Activated naive CD4-positive, alpha-beta T cell treated with anti-CD3 and anti-CD28 coated beads, Interleukin-2, amount 10 ng/mL, durations not matched to agents 7 days and 5 days (primary cell): ENCODE measurements at regions not wholly inside any gene's neighbourhood (a gene's known extent, or its start where the extent isn't known, plus 50 kb on each side); places are given as distances from the start of the nearest gene placed in this dataset.

ENCODE experiments used
- CTCF ChIA-PET: fragments of 350-600 bp; sonication (Branson Sonifier 250); formaldehyde crosslinking; loops from one replicate; lab custom pipeline; 2021; ENCODE audit warnings: antibody characterized with exemption; lab: Charles Lee
- DNase-seq: peaks from one replicate; pipeline ENCODE4 v3.0.0-alpha.2; 2020
- H3K27ac Mint-ChIP-seq: one replicate; pipeline ENCODE4 v1.8.0; 2021; ENCODE audit warnings: mild to moderate bottlenecking, moderate library complexity, mixed read lengths
- H3K27me3 Mint-ChIP-seq: one replicate; pipeline ENCODE4 v1.8.0; 2021; ENCODE audit warnings: mild to moderate bottlenecking, mixed read lengths
- H3K36me3 Mint-ChIP-seq: one replicate; pipeline ENCODE4 v1.8.0; 2021; ENCODE audit warnings: mixed read lengths
- H3K4me1 Mint-ChIP-seq: one replicate; pipeline ENCODE4 v1.8.0; 2021; ENCODE audit warnings: mixed read lengths
- H3K4me3 Mint-ChIP-seq: one replicate; pipeline ENCODE4 v1.8.0; 2021; ENCODE audit warnings: mild to moderate bottlenecking, moderate library complexity, mixed read lengths
- H3K9me3 Mint-ChIP-seq: one replicate; pipeline ENCODE4 v1.8.0; 2021; ENCODE audit warnings: mixed read lengths

- Mint-ChIP-seq H3K27me3 (peaks cover 4% of the 10 kb centered on the region), H3K9me3 (no peaks in the 10 kb centered on the region), H3K4me3 (no peak overlapping the region), H3K4me1 (no peaks in the 10 kb centered on the region), H3K36me3 (no peaks in the 10 kb centered on the region), H3K27ac (no peak overlapping the region)
- DNase-seq: no peak
- CTCF ChIA-PET: interaction anchor here (0.6 kb wide), 1 partner anchor 33 kb away, joined by 3 read pairs; no protein-coding TSS in a partner anchor
These were observed 63.0 kb downstream of the C5orf15 start for GRCh38 chr5:133905424-133905823.

- Mint-ChIP-seq H3K27me3 (peaks cover 4% of the 10 kb centered on the region), H3K27ac (no peak overlapping the region), H3K9me3 (no peaks in the 10 kb centered on the region), H3K4me1 (no peaks in the 10 kb centered on the region), H3K4me3 (no peak overlapping the region), H3K36me3 (no peaks in the 10 kb centered on the region)
- CTCF ChIA-PET: interaction anchor here (0.6 kb wide), 1 partner anchor 33 kb away, joined by 3 read pairs; no protein-coding TSS in a partner anchor
- DNase-seq: no peak
These were observed 63.8 kb downstream of the C5orf15 start for GRCh38 chr5:133904641-133905040.

GRCh38 chr5:133902511-133903118 lies 65.8 kb downstream of the C5orf15 start:
- no peak for DNase-seq
- H3K4me1 Mint-ChIP-seq: no peaks in the 10 kb centered on the region
- no peaks in the 10 kb centered on the region for H3K36me3 Mint-ChIP-seq
- H3K27me3 Mint-ChIP-seq: peaks cover 13% of the 10 kb centered on the region
- H3K27ac Mint-ChIP-seq: no peak overlapping the region
- CTCF ChIA-PET: interaction anchor here (0.9 kb wide), 1 partner anchor 37 kb away, joined by 3 read pairs; no protein-coding TSS in a partner anchor
- H3K4me3 Mint-ChIP-seq: no peak overlapping the region
- H3K9me3 Mint-ChIP-seq: no peaks in the 10 kb centered on the region

- CTCF ChIA-PET: no interaction called here
- H3K4me1 Mint-ChIP-seq: no peaks in the 10 kb centered on the region
- DNase-seq: no peak
- H3K36me3 Mint-ChIP-seq: no peaks in the 10 kb centered on the region
- peaks cover 17% of the 10 kb centered on the region for H3K27me3 Mint-ChIP-seq
- H3K9me3 Mint-ChIP-seq: no peaks in the 10 kb centered on the region
- no peak overlapping the region for H3K4me3 Mint-ChIP-seq
- no peak overlapping the region for H3K27ac Mint-ChIP-seq
These were observed 67.7 kb downstream of the C5orf15 start for GRCh38 chr5:133900534-133901270.

- H3K36me3 Mint-ChIP-seq: no peaks in the 10 kb centered on the region
- H3K9me3 Mint-ChIP-seq: no peaks in the 10 kb centered on the region
- H3K27ac Mint-ChIP-seq: no peak overlapping the region
- H3K27me3 Mint-ChIP-seq: peaks cover 17% of the 10 kb centered on the region
- no peak for DNase-seq
- CTCF ChIA-PET: no interaction called here
- no peak overlapping the region for H3K4me3 Mint-ChIP-seq
- H3K4me1 Mint-ChIP-seq: no peaks in the 10 kb centered on the region
These were observed 68.9 kb downstream of the C5orf15 start for GRCh38 chr5:133899506-133899905.

GRCh38 chr5:133898440-133898839 lies 70.0 kb downstream of the C5orf15 start:
- no peak overlapping the region for H3K27ac Mint-ChIP-seq
- H3K4me3 Mint-ChIP-seq: no peak overlapping the region
- CTCF ChIA-PET: interaction anchor here (1.0 to 1.2 kb wide), 2 partner anchors 9 to 81 kb away, joined by 3 read pairs; no protein-coding TSS in a partner anchor
- H3K4me1 Mint-ChIP-seq: no peaks in the 10 kb centered on the region
- H3K9me3 Mint-ChIP-seq: no peaks in the 10 kb centered on the region
- no peak for DNase-seq
- H3K27me3 Mint-ChIP-seq: peaks cover 18% of the 10 kb centered on the region
- no peaks in the 10 kb centered on the region for H3K36me3 Mint-ChIP-seq

- DNase-seq: no peak
- Mint-ChIP-seq H3K36me3 (no peaks in the 10 kb centered on the region), H3K27me3 (peaks cover 19% of the 10 kb centered on the region), H3K4me3 (no peak overlapping the region), H3K4me1 (no peaks in the 10 kb centered on the region), H3K9me3 (no peaks in the 10 kb centered on the region), H3K27ac (no peak overlapping the region)
- CTCF ChIA-PET: no interaction called here
These were observed 71.0 kb downstream of the C5orf15 start for GRCh38 chr5:133897431-133897830.

- H3K36me3 Mint-ChIP-seq: no peaks in the 10 kb centered on the region
- CTCF ChIA-PET: no interaction called here
- peaks cover 21% of the 10 kb centered on the region for H3K27me3 Mint-ChIP-seq
- no peak overlapping the region for H3K27ac Mint-ChIP-seq
- H3K4me3 Mint-ChIP-seq: no peak overlapping the region
- no peaks in the 10 kb centered on the region for H3K9me3 Mint-ChIP-seq
- H3K4me1 Mint-ChIP-seq: no peaks in the 10 kb centered on the region
- DNase-seq: no peak
These were observed 71.6 kb downstream of the C5orf15 start for GRCh38 chr5:133896873-133897272.

- no peak overlapping the region for H3K27ac Mint-ChIP-seq
These were observed 72.2 kb downstream of the C5orf15 start for GRCh38 chr5:133895979-133896845.

GRCh38 chr5:133894143-133894542 lies 74.3 kb downstream of the C5orf15 start:
- Mint-ChIP-seq H3K9me3 (no peaks in the 10 kb centered on the region), H3K27ac (no peak overlapping the region), H3K4me1 (no peaks in the 10 kb centered on the region), H3K27me3 (peaks cover 28% of the 10 kb centered on the region), H3K36me3 (no peaks in the 10 kb centered on the region), H3K4me3 (no peak overlapping the region)
- DNase-seq: no peak
- CTCF ChIA-PET: interaction anchor here (0.7 kb wide), 1 partner anchor 547 kb away, joined by 3 read pairs; no protein-coding TSS in a partner anchor

More at GRCh38 chr5:133895979-133896845, 72.2 kb downstream of the C5orf15 start:
- H3K27me3 Mint-ChIP-seq: peaks cover 25% of the 10 kb centered on the region
- no peaks in the 10 kb centered on the region for H3K36me3 Mint-ChIP-seq
- DNase-seq: no peak
- CTCF ChIA-PET: no interaction called here
- H3K9me3 Mint-ChIP-seq: no peaks in the 10 kb centered on the region
- no peaks in the 10 kb centered on the region for H3K4me1 Mint-ChIP-seq
- no peak overlapping the region for H3K4me3 Mint-ChIP-seq

- H3K9me3 Mint-ChIP-seq: no peaks in the 10 kb centered on the region
- H3K27me3 Mint-ChIP-seq: peaks cover 27% of the 10 kb centered on the region
- H3K36me3 Mint-ChIP-seq: no peaks in the 10 kb centered on the region
- no peak for DNase-seq
- H3K27ac Mint-ChIP-seq: no peak overlapping the region
- H3K4me3 Mint-ChIP-seq: no peak overlapping the region
- CTCF ChIA-PET: no interaction called here
- no peaks in the 10 kb centered on the region for H3K4me1 Mint-ChIP-seq
These were observed 75.7 kb downstream of the C5orf15 start for GRCh38 chr5:133892774-133893173.

GRCh38 chr5:133892306-133892705 lies 76.1 kb downstream of the C5orf15 start:
- no peak overlapping the region for H3K27ac Mint-ChIP-seq
- CTCF ChIA-PET: no interaction called here

GRCh38 chr5:133891390-133891789 lies 77.0 kb downstream of the C5orf15 start:
- no peaks in the 10 kb centered on the region for H3K36me3 Mint-ChIP-seq
- H3K9me3 Mint-ChIP-seq: no peaks in the 10 kb centered on the region
- CTCF ChIA-PET: no interaction called here
- no peak overlapping the region for H3K27ac Mint-ChIP-seq
- no peak for DNase-seq
- no peak overlapping the region for H3K4me3 Mint-ChIP-seq
- peaks cover 27% of the 10 kb centered on the region for H3K27me3 Mint-ChIP-seq
- no peaks in the 10 kb centered on the region for H3K4me1 Mint-ChIP-seq

More at GRCh38 chr5:133892306-133892705, 76.1 kb downstream of the C5orf15 start:
- no peak for DNase-seq
- Mint-ChIP-seq H3K4me1 (no peaks in the 10 kb centered on the region), H3K4me3 (no peak overlapping the region), H3K36me3 (no peaks in the 10 kb centered on the region), H3K27me3 (peaks cover 27% of the 10 kb centered on the region), H3K9me3 (no peaks in the 10 kb centered on the region)

- Mint-ChIP-seq H3K27ac (no peak overlapping the region), H3K4me1 (no peaks in the 10 kb centered on the region), H3K9me3 (no peaks in the 10 kb centered on the region), H3K4me3 (no peak overlapping the region), H3K36me3 (no peaks in the 10 kb centered on the region), H3K27me3 (peaks cover 23% of the 10 kb centered on the region)
- CTCF ChIA-PET: no interaction called here
- DNase-seq: no peak
These were observed 77.6 kb downstream of the C5orf15 start for GRCh38 chr5:133890776-133891280.
